GM19025 (cell line): ENCODE measurements at regions not wholly inside any gene's neighbourhood (a gene's known extent, or its start where the extent isn't known, plus 50 kb on each side); places are given as distances from the start of the nearest gene placed in this dataset.

Source experiments
- ATAC-seq: cut with Tn5 transposase; IDR thresholded peaks from one replicate; pipeline ENCODE4 v1.9.1; 2021; ENCODE audit warnings: mild to moderate bottlenecking, low read depth, moderate library complexity; ENCODE audit not compliant: unreplicated experiment

- ATAC-seq = no peak
Measured at GRCh38 chr2:21279525-21279924, 155.8 kb downstream of the TDRD15 start.

GRCh38 chr2:21280793-21281192 lies 157.0 kb downstream of the TDRD15 start:
- ATAC-seq = no peak

- ATAC-seq = no peak
Measured at GRCh38 chr2:21281384-21281783, 157.6 kb downstream of the TDRD15 start.

- no peak for ATAC-seq
Measured at GRCh38 chr2:21281791-21282514, 158.2 kb downstream of the TDRD15 start.

GRCh38 chr2:21282515-21282898 lies 158.7 kb downstream of the TDRD15 start:
- ATAC-seq = no peak

- ATAC-seq = no peak
Measured at GRCh38 chr2:21288299-21288698, 164.5 kb downstream of the TDRD15 start.

GRCh38 chr2:21288739-21289520 lies 165.2 kb downstream of the TDRD15 start:
- no peak for ATAC-seq

GRCh38 chr2:21289551-21289950 lies 165.8 kb downstream of the TDRD15 start:
- ATAC-seq = no peak

GRCh38 chr2:21289989-21290388 lies 166.2 kb downstream of the TDRD15 start:
- ATAC-seq = no peak

- ATAC-seq = no peak
Measured at GRCh38 chr2:21291426-21291825, 167.7 kb downstream of the TDRD15 start.

- no peak for ATAC-seq
Measured at GRCh38 chr2:21294446-21294845, 170.7 kb downstream of the TDRD15 start.

GRCh38 chr2:21299411-21299810 lies 175.6 kb downstream of the TDRD15 start:
- ATAC-seq = no peak

- no peak for ATAC-seq
Measured at GRCh38 chr2:21301871-21302455, 178.2 kb downstream of the TDRD15 start.

GRCh38 chr2:21303876-21304275 lies 180.1 kb downstream of the TDRD15 start:
- ATAC-seq = no peak

GRCh38 chr2:21305581-21305980 lies 181.8 kb downstream of the TDRD15 start:
- ATAC-seq = no peak

GRCh38 chr2:21306235-21306634 lies 182.5 kb downstream of the TDRD15 start:
- no peak for ATAC-seq

GRCh38 chr2:21307037-21307436 lies 183.3 kb downstream of the TDRD15 start:
- ATAC-seq = no peak

GRCh38 chr2:21310493-21310892 lies 186.7 kb downstream of the TDRD15 start:
- ATAC-seq = no peak

GRCh38 chr2:21314322-21314835 lies 190.6 kb downstream of the TDRD15 start:
- no peak for ATAC-seq

GRCh38 chr2:21317131-21317530 lies 193.4 kb downstream of the TDRD15 start:
- peak; percentile 74 for ATAC-seq

- no peak for ATAC-seq
Measured at GRCh38 chr2:21318263-21318662, 194.5 kb downstream of the TDRD15 start.
